CD4-positive, alpha-beta T cell treated with Interleukin-21 for 1 hour (primary cell): ENCODE measurements at regions not wholly inside any gene's neighbourhood (a gene's known extent, or its start where the extent isn't known, plus 50 kb on each side); places are given as distances from the start of the nearest gene placed in this dataset.
A peak's percentile ranks its signal among the peaks of the same experiment; 100 is the strongest.

Source experiments
- DNase-seq: peaks from one replicate; pipeline ENCODE4 v3.0.0-alpha.2; 2020

- DNase-seq: no peak
Measured at GRCh38 chr7:114857605-114858004, 64.3 kb upstream of the MDFIC start.

DNA sequence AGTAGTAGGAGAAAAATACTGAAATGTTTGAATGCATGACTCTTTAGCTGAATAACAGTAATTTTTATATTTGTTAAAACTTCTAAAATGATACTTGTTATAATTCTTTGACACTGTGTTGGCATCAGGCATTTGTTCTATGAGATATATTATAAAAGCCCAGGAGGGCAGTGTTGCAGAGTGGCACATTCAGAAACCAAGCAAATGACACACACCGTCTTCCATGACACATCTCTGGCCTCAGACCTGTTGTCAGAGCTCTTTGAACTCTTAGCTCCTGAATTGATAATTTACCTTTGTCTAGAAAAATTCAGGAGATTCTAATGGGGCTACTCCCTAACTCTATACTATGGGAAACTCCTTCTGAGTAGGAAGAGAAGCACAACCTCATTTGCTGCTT lies 62.4 kb upstream of the MDFIC start:
- DNase-seq: no peak

GRCh38 chr7:114860206-114860605 lies 61.7 kb upstream of the MDFIC start:
- DNase-seq: no peak

- DNase-seq: no peak
Measured at GRCh38 chr7:114862406-114862805, 59.5 kb upstream of the MDFIC start.

- DNase-seq: no peak
Measured at GRCh38 chr7:114864278-114864677, 57.6 kb upstream of the MDFIC start.

DNA sequence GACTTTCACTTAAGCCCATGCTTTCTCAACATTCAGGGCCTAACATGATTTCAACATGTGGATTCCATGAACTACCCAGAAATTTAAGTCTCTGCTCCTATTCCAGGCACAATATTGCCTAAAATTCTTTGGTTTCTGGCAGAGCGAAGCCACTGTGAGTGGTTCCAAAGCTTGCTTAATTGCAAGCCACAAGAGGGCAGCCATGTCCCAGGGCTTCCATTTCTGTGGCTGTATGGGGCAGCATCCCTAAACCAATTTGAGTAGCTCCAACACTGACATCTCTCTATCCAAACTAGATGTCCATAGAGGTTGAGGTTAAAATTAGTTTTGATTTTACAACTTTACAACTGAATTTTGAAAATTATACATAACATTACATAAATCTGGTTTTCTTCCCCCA lies 56.3 kb upstream of the MDFIC start:
- DNase-seq: peak; percentile 69
